ENCODE measurements at regions not wholly inside any gene's neighbourhood (a gene's known extent, or its start where the extent isn't known, plus 50 kb on each side); places are given as distances from the start of the nearest gene placed in this dataset.

GRCh38 chr4:187118602-187119120 lies 395.0 kb upstream of the FAT1 start:
- no peak overlapping the region for H3K27ac ChIP-seq
- no peak for ATAC-seq (ENCODE audit: insufficient number of reproducible peaks, low FRiP score, low read depth)

GRCh38 chr4:187124331-187124730 lies 400.7 kb upstream of the FAT1 start:
- no peak for TF ChIP-seq CTCF (IDR thresholded peaks at IDR 0.05)
- no peak overlapping the region for H3K4me3 ChIP-seq
- H3K4me1 ChIP-seq (ENCODE audit: control insufficient read depth in 1 of 2, low read depth in 2 of 2), result no peaks in the 10 kb centered on the region
- H3K27me3 ChIP-seq (replicated peaks; ENCODE audit: insufficient read depth), result no peaks in the 10 kb centered on the region
- DNase-seq (ENCODE audit: low spot score), result no peak
- H3K36me3 ChIP-seq, result no peaks in the 10 kb centered on the region
- no peak overlapping the region for H3K27ac ChIP-seq
- no peak for ATAC-seq (ENCODE audit: insufficient number of reproducible peaks, low FRiP score, low read depth)
- H3K9me3 ChIP-seq, result no peaks in the 10 kb centered on the region

More at GRCh38 chr4:187118602-187119120, 395.0 kb upstream of the FAT1 start:
- H3K9me3 ChIP-seq, result no peaks in the 10 kb centered on the region
- H3K4me1 ChIP-seq (ENCODE audit: control insufficient read depth in 1 of 2, low read depth in 2 of 2), result no peaks in the 10 kb centered on the region
- no peak for DNase-seq (ENCODE audit: low spot score)
- H3K4me3 ChIP-seq, result no peak overlapping the region
- no peaks in the 10 kb centered on the region for H3K27me3 ChIP-seq (replicated peaks; ENCODE audit: insufficient read depth)
- no peak for TF ChIP-seq CTCF (IDR thresholded peaks at IDR 0.05)
- H3K36me3 ChIP-seq, result no peaks in the 10 kb centered on the region

GRCh38 chr4:187125062-187125461 lies 401.4 kb upstream of the FAT1 start:
- Histone ChIP-seq H3K27me3 (replicated peaks; ENCODE audit: insufficient read depth) (no peaks in the 10 kb centered on the region), H3K4me1 (ENCODE audit: control insufficient read depth in 1 of 2, low read depth in 2 of 2) (no peaks in the 10 kb centered on the region), H3K9me3 (no peaks in the 10 kb centered on the region), H3K36me3 (no peaks in the 10 kb centered on the region), H3K27ac (no peak overlapping the region), H3K4me3 (no peak overlapping the region)
- ATAC-seq (ENCODE audit: insufficient number of reproducible peaks, low FRiP score, low read depth), result no peak
- no peak for TF ChIP-seq CTCF (IDR thresholded peaks at IDR 0.05)
- no peak for DNase-seq (ENCODE audit: low spot score)

GRCh38 chr4:187127456-187127855 lies 403.8 kb upstream of the FAT1 start:
- no peak for TF ChIP-seq CTCF (IDR thresholded peaks at IDR 0.05)
- DNase-seq (ENCODE audit: low spot score), result no peak
- H3K4me3 ChIP-seq, result no peak overlapping the region
- ATAC-seq (ENCODE audit: insufficient number of reproducible peaks, low FRiP score, low read depth), result no peak
- no peaks in the 10 kb centered on the region for H3K9me3 ChIP-seq
- no peaks in the 10 kb centered on the region for H3K27me3 ChIP-seq (replicated peaks; ENCODE audit: insufficient read depth)
- no peaks in the 10 kb centered on the region for H3K4me1 ChIP-seq (ENCODE audit: control insufficient read depth in 1 of 2, low read depth in 2 of 2)
- H3K27ac ChIP-seq, result no peak overlapping the region
- H3K36me3 ChIP-seq, result no peaks in the 10 kb centered on the region

- no peak overlapping the region for H3K4me3 ChIP-seq
- no peaks in the 10 kb centered on the region for H3K9me3 ChIP-seq
- DNase-seq (ENCODE audit: low spot score), result no peak
- no peak for TF ChIP-seq CTCF (IDR thresholded peaks at IDR 0.05)
- H3K27ac ChIP-seq, result no peak overlapping the region
- no peaks in the 10 kb centered on the region for H3K4me1 ChIP-seq (ENCODE audit: control insufficient read depth in 1 of 2, low read depth in 2 of 2)
- ATAC-seq (ENCODE audit: insufficient number of reproducible peaks, low FRiP score, low read depth), result no peak
- no peaks in the 10 kb centered on the region for H3K36me3 ChIP-seq
- no peaks in the 10 kb centered on the region for H3K27me3 ChIP-seq (replicated peaks; ENCODE audit: insufficient read depth)
These were observed 404.6 kb upstream of the FAT1 start for GRCh38 chr4:187128222-187128621.

All from thoracic aorta (tissue), 2 donors.